GM18517 (cell line): ENCODE measurements at regions not wholly inside any gene's neighbourhood (a gene's known extent, or its start where the extent isn't known, plus 50 kb on each side); places are given as distances from the start of the nearest gene placed in this dataset.
"Not testable (repeated sequence)": the region's sequence is repeated elsewhere in the genome, so short reads cannot be mapped to it uniquely, and the experiment has no call there.

Source experiments
- ATAC-seq: cut with Tn5 transposase; IDR thresholded peaks from one replicate; pipeline ENCODE4 v1.9.1; 2021; ENCODE audit warnings: mild to moderate bottlenecking, moderate library complexity; ENCODE audit not compliant: unreplicated experiment

GRCh38 chr10:60623627-60624026 is 154.7 kb upstream of the CDK1 start:
- ATAC-seq = no peak

DNA sequence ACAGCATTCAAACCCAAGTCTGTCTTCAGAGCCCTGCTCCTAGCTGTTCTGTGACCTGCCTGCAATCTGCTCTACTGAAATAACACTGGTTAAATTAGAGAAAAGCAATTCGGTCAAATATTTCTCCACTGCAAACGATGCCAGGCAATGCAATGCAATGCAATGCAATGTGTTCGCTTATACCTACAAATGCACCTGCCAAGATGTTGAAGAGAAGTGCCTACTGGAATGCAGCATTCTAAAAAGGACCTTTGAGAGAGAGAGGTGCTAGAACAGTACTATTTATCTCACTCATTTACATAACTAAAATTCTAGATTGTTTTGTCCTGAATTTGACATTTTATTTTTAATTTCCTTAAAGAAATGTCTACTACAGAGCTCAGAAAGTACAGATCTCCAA is 157.3 kb upstream of the CDK1 start:
- no peak for ATAC-seq

DNA sequence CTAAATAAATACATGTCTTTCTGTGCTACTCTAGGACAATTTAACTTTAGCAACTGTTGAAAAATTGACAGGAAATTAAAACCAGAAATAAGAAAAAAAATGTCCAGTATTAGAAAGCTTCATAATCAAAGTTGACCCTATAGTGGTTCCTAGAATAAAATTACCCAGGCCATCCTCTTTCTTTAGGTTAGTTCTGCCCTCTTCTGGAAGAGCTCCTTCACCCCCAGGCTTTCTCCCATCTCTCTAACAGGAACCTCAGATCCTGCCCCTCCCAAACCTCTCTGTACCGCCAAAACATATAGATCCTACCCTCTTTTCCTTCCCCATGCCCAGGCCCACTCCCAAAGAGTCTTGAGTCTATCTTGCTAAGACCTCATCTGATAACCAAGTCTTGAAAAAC is 159.4 kb upstream of the CDK1 start:
- no peak for ATAC-seq

GRCh38 chr10:60615541-60615940 is 162.7 kb upstream of the CDK1 start:
- no peak for ATAC-seq

GRCh38 chr10:60614363-60614762 is 163.9 kb upstream of the CDK1 start:
- no peak for ATAC-seq

GRCh38 chr10:60613434-60613833 is 164.8 kb upstream of the CDK1 start:
- ATAC-seq = no peak

DNA sequence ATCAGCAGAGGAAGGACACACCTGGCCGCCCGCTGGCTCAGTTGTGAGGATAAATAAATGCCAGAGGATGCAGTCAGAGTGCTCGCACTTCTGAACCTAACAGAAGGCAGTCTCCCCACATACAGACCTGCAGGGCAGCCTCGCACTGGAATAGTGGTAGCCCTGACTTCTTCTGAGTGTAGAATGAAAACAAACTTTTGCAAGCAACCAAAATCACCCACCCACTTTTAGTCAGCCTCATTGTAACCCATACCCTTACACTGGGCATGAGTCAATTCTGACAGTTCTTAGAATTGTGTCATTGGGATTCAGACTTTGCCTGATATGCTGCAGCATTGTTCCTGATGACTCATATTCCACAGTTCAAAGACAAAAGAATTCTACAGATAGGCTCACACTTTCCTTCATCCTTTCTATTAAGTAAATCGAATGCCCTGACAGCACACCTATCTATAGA is 167.0 kb upstream of the CDK1 start:
- no peak for ATAC-seq

DNA sequence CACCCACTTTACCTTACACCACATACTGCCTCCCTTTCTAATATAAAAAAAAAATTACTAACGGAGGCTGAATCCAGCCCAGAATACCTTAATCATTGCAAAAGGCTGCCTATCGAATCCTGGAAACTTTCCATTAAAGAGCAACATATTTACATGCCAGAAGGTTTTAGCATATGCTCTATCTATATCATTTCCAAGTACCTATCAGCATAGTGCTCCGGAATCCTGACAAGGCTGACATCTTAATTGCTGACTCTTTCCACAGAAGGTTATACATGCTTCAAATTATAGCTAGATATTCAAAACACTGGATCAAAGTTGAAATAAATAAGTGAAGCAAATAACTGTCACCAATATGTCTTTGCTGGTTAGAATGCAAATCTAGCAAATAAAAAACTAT is 170.9 kb upstream of the CDK1 start:
- ATAC-seq = no peak

GRCh38 chr10:60606343-60607080 is 171.8 kb upstream of the CDK1 start:
- ATAC-seq = no peak

DNA sequence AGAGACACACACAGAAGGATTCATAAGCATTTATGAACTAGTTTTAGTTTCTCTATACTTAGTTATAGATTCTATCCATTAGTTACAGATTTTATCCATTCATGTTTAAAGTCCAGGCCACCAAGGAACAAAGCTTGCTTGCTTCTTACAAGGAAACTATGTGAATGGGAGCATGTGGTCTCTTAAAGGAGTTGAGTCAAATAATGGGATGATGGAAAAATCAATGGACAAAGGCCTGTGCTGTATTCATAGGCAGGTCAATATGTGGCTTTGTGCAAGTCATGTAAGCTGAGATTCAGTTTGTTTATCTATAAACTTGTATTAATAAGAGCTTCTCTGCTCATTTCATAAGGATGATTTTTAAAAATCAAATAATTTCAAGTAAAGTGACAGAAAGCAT is 172.8 kb upstream of the CDK1 start:
- no peak for ATAC-seq

DNA sequence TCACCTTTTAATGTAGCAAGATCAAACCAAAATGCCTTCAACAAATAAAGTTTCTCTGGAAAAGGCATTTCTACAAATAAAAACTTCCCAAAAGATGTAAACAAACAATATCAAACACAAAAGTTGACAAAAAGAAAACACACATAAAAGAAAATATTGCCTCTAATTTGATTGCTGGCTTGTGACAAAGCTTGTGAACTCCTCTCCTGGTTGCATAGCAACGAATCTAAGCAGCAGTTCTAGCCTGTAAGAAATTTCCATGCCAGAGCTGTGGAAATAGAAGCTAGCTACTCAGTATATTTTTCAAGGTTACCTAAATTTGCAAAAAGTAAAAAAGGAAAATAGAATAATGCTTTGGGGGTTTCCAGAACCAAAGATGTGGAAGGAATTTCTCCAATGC is 173.9 kb upstream of the CDK1 start:
- no peak for ATAC-seq

GRCh38 chr10:60597513-60597912 is 180.8 kb upstream of the CDK1 start:
- no peak for ATAC-seq

DNA sequence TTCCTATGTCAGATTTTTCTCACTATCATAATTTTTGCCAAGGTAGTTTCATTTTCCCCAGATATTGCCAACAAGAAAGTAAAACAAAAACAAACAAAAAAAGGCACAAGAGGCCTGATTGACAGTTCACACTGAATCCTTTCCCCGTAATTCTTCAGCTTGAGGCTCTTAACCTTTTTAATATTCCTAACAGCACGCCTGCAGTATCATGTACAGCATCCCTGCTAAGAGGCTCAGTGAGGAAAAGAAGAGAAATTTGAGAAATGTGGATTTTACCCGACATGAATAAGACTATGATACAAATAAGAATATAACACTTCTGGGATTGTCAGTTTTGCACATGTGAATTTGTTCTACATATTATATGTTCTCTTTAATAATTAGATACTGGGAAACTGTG is 182.4 kb upstream of the CDK1 start:
- no peak for ATAC-seq

DNA sequence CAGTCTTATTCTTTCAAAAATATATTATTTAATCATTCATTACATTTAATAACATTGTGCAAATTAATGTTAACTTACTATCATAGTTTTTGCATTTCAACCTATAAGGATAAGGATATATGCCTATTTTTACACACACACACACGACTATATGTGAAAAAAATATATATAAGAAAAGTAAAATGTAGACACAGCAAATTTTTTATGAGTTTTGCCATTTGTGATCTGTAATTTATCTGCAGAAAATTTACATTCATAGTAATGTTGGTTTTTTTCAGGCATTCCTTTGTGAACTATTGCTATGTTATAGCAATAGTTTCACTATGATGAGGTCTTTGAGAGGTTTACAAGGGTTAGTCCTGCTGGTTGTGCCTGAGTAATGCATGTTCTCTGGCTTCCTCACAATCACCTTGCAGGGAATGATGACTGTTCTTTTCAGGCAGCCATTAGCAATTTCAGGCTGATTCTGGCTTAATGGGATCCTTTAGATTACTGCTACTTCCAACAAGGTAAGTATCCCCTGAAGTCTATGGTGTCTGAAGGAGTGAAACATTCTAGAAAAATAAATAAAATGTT is 183.7 kb upstream of the CDK1 start:
- no peak for ATAC-seq

DNA sequence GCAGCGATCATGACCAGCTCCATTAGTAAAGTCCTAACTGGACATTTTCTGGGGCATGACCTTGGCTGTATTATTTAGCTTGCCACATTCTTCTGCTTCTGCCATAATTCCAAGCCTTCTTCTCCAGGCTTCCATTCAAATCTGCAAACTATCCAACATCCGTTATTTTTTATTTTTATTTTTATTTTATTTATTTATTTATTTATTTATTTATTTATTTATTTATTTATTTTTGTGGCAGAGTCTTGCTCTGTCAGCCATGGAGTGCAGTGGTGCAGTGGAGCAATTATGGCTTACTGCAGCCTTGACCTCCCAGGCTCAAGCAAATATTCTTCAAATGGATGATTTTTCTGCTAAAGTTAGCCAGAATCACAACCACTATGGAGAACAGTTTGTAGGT is 187.2 kb upstream of the CDK1 start:
- ATAC-seq = no peak

DNA sequence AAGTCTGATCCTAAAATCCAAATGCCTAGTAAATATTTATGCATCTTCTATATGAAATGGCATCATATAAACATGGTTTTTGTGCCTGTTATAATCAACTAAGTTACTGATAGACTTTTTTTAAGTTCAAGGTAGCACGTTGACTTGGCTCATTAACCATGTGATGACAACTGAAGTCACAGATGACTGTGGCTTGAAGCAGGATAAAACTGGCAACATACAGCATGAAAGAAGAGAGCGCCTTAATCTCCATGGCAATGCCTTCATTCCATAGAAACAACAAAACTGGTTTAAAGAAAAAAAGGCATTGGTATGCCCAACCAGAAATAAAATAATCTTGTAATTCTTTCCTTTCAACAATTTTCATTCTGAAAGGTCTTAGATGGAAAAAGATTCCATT is 188.9 kb upstream of the CDK1 start:
- no peak for ATAC-seq

DNA sequence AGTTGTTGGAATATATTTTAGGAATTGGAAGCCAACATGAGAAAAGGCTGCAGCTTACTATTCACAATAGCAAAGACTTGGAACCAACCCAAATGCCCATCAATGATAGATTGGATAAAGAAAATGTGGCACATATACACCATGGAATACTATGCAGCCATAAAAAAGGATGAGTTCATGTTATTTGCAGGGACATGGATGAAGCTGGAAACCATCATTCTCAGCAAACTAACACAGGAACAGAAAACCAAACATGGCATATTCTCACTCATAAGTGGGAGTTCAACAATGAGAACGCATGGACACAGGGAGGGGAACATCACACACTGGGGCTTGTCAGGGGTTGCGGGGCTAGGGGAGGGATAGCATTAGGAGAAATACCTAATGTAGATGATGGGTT is 192.1 kb upstream of the ANK3 start:
- not testable (repeated sequence) for ATAC-seq

DNA sequence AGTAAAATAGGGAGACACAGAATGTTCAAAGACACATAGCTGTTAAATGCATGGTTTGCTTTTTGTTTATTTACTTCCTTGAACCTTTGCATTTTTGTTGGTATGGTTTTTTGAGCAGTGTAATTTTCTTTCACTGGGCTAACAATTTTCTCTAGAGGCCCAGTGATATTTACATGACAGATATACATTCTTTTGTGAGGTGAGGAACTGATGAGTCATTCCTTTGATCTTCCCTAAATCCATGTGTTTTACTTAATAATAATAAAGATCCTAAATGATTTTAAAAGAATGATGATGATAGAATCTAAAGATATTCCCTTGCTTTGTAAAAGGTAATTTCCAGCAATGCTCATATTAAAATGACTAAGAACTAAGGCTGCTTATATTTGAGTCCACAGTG is 188.5 kb upstream of the ANK3 start:
- ATAC-seq = no peak

DNA sequence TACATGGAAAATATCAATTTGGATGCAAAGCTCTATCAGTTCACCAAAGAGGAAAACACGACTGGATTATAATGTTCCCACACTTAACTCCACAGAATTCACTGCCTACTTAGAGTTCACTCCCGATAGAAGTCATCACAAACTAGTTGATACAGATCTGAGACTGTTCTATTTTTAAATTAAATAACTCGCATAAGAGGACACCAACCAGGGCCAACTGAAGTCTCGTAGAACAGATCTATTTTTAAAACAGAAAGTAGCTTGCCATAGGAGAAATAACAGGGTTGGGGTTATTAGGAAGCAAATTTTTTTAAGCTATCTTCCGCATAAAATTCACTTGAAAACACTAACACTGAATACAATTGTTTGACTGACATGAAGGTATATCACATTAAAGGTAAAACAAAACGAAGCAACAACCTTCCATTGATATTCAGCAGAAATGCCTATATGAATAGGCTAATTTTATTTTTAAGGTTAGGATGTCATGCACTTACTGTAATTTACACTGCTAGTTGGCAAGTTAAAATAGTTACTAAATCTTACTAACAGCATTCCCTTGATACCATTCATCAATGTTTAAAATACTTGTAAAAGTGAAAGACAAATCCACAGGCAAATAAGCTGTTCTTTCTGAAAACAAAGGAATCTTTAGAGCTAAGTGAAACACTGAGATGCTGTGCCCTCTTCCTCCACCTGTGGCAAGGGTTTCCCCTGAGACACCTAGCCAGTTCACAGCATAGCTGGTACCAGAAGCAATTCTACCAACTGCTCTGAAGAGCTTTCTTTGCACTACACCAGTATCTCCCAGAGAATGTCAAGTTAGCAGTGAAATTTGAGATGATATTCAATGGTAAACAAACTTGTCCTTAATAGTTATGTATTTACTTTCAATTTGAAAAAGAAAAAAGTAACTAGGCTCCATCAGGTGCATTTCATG is 186.7 kb upstream of the ANK3 start:
- ATAC-seq = no peak

- ATAC-seq = no peak
Measured at GRCh38 chr10:60575105-60575504, 185.4 kb upstream of the ANK3 start.

GRCh38 chr10:60574388-60574787 is 184.7 kb upstream of the ANK3 start:
- ATAC-seq = no peak

DNA sequence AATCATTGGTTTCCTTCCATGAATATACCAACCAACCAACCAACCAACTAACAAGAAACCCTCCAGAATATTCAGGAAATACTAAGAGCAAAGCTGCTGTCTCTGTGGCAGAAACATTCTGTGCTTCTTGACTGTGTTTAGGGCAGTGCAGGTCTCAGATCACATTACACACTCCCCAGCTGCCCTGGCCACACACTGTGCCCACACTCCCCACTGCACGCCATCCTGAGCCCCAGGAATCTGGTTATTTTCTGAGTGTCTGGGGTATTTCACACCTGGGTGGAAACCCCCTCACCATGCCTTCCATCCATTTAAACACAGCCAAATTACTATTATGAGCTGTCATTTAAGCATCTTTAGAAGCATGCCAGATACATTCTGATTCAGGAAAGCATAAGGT is 183.7 kb upstream of the ANK3 start:
- ATAC-seq = no peak
